CD4-positive, alpha-beta T cell (primary cell): ENCODE measurements at regions not wholly inside any gene's neighbourhood (a gene's known extent, or its start where the extent isn't known, plus 50 kb on each side); places are given as distances from the start of the nearest gene placed in this dataset.

Experiments
- ATAC-seq: fragments of 200-7000 bp; cut with Tn5 transposase; one replicate; pipeline ENCODE4 v1.10.0; 2022; ENCODE audit warnings: mild to moderate bottlenecking; ENCODE audit not compliant: poor library complexity
- CTCF ChIA-PET: fragments of 350-600 bp; sonication (Branson Sonifier 250); formaldehyde crosslinking; loops from one replicate; lab custom pipeline; 2021; ENCODE audit warnings: antibody characterized with exemption, inconsistent platforms; lab: Charles Lee
- POLR2A ChIA-PET: fragments of 350-600 bp; sonication (Branson Sonifier 250); formaldehyde crosslinking; loops from one replicate; lab custom pipeline; 2021; ENCODE audit warnings: antibody characterized with exemption, inconsistent platforms; lab: Charles Lee
- DNase-seq, 14 experiments: peaks; one replicate each; pipeline ENCODE4 v3.0.0-alpha.2; 2013 to 2020; ENCODE audit warnings: mixed read lengths in 2 of 14
- H3K27ac ChIP-seq, 2 donors: one replicate each; pipeline versions ENCODE4 v1.5.1 to v1.7.0; 2013; ENCODE audit warnings: low read length in 2 of 2, low read depth in 1 of 2, mild to moderate bottlenecking in 1 of 2
- H3K27me3 ChIP-seq, 2 experiments: 1 replicate in 1 of 2; 2 replicates in 1 of 2; pipeline versions ENCODE4 v1.6.1 to v1.7.0; 2013; ENCODE audit warnings: low read length in 2 of 2, control low read depth in 1 of 2, mild to moderate bottlenecking in 1 of 2, moderate library complexity in 1 of 2; ENCODE audit not compliant: insufficient read depth in 2 of 2, control insufficient read depth in 1 of 2
- H3K36me3 ChIP-seq: one replicate; pipeline ENCODE4 v1.6.1; 2013; ENCODE audit warnings: low read length, control low read depth; ENCODE audit not compliant: insufficient read depth
- H3K4me1 ChIP-seq: one replicate; pipeline ENCODE4 v1.6.1; 2013; ENCODE audit warnings: low read length, control low read depth; ENCODE audit not compliant: insufficient read depth
- H3K4me3 ChIP-seq: one replicate; pipeline ENCODE4 v1.5.1; 2013; ENCODE audit warnings: mild to moderate bottlenecking, low read length, moderate library complexity
- H3K9me3 ChIP-seq, 2 experiments: 1 replicate in 1 of 2; 2 replicates in 1 of 2; pipeline versions ENCODE4 v1.6.1 to v1.7.0; 2013; ENCODE audit warnings: low read length in 2 of 2, mild to moderate bottlenecking in 2 of 2, control low read depth in 1 of 2, moderate library complexity in 1 of 2; ENCODE audit not compliant: control insufficient read depth in 1 of 2, insufficient read depth in 1 of 2
- H3K27ac Mint-ChIP-seq: one replicate; pipeline ENCODE4 v1.8.0; 2020; ENCODE audit warnings: mixed read lengths
- H3K27me3 Mint-ChIP-seq: one replicate; pipeline ENCODE4 v1.8.0; 2021; ENCODE audit warnings: mixed read lengths
- H3K36me3 Mint-ChIP-seq: one replicate; pipeline ENCODE4 v1.8.0; 2021; ENCODE audit warnings: low read depth, mixed read lengths
- H3K4me1 Mint-ChIP-seq: one replicate; pipeline ENCODE4 v1.8.0; 2021; ENCODE audit warnings: low read depth, mixed read lengths
- H3K4me3 Mint-ChIP-seq: one replicate; pipeline ENCODE4 v1.8.0; 2020; ENCODE audit warnings: mild to moderate bottlenecking, mixed read lengths
- H3K9me3 Mint-ChIP-seq: one replicate; pipeline ENCODE4 v1.8.0; 2020; ENCODE audit warnings: mixed read lengths
- intact Hi-C, 2 experiments: fragments of 100-400 bp; cut with DNase I in 1 of 2; cut with micrococcal nuclease in 1 of 2; formaldehyde crosslinking; loops; one replicate each; pipeline versions ENCODE4 v1.15.1 to v1.9.0; 2023 to 2025; cut with DNase I, micrococcal nuclease
- TF ChIP-seq, protein P1 (sequence below): fragments of 200-600 bp; IDR thresholded peaks from one replicate; pipeline ENCODE4 v1.8.0; 2022; ENCODE audit warnings: antibody characterized with exemption, mild to moderate bottlenecking

DNA sequence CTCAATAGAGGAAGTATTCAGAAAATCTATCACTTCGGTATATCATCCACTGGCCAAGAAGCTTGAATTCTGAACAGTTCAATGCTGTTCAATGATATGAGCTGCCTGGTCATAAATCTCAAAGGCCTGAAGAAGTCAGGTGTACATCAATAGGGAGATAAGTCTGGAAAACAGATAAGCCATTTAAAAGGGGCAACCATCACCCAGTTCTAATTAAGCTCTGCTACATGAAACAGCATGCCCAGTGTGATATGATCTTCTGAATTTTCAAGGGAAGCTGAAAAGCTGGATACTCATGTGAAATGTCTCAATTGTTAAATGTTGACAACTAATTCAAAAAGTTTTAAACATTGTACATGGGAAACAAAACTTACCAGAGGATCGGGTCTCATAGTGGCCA is 2020.7 kb upstream of the WWC1 start:
- H3K27ac ChIP-seq = no peak overlapping the region
- H3K27ac Mint-ChIP-seq = no peak overlapping the region
- intact Hi-C loops = no loop called here
- H3K9me3 ChIP-seq = peaks cover 0 to 3% of the 10 kb centered on the region in 2 experiments
- POLR2A ChIA-PET = no interaction called here
- no peaks in the 10 kb centered on the region for H3K27me3 ChIP-seq
- no peak overlapping the region for H3K4me3 ChIP-seq
- DNase-seq (no peak), ATAC-seq (no peak)
- no peaks in the 10 kb centered on the region for H3K4me1 ChIP-seq
- no peaks in the 10 kb centered on the region for H3K36me3 ChIP-seq
- CTCF ChIA-PET = no interaction called here
- H3K4me3 Mint-ChIP-seq = no peak overlapping the region
- no peaks in the 10 kb centered on the region for H3K4me1 Mint-ChIP-seq
- peaks cover 8% of the 10 kb centered on the region for H3K9me3 Mint-ChIP-seq
- H3K36me3 Mint-ChIP-seq = no peaks in the 10 kb centered on the region
- no peaks in the 10 kb centered on the region for H3K27me3 Mint-ChIP-seq
- TF ChIP-seq, protein P1, sequence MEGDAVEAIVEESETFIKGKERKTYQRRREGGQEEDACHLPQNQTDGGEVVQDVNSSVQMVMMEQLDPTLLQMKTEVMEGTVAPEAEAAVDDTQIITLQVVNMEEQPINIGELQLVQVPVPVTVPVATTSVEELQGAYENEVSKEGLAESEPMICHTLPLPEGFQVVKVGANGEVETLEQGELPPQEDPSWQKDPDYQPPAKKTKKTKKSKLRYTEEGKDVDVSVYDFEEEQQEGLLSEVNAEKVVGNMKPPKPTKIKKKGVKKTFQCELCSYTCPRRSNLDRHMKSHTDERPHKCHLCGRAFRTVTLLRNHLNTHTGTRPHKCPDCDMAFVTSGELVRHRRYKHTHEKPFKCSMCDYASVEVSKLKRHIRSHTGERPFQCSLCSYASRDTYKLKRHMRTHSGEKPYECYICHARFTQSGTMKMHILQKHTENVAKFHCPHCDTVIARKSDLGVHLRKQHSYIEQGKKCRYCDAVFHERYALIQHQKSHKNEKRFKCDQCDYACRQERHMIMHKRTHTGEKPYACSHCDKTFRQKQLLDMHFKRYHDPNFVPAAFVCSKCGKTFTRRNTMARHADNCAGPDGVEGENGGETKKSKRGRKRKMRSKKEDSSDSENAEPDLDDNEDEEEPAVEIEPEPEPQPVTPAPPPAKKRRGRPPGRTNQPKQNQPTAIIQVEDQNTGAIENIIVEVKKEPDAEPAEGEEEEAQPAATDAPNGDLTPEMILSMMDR = no peak

DNA sequence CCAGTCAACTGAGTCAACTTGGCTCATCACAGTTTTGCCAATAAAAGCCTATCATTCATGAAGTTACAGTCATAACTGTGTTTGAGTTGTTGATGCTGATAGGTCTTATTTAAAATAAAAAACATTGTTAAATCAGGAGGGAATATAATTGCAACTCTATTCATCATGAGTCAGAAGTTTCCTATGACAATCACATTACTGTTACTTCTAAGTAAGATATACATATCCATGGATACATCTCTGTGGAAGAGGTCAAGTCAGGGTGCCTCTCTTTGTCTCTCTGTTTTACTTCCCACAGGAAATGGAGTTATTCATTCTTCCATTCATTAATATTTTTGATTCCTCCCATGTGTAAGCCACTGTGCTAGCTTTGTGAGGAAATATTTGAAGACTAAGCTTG is 2015.4 kb upstream of the WWC1 start:
- TF ChIP-seq, protein P1 = no peak
- Histone ChIP-seq H3K36me3 (no peaks in the 10 kb centered on the region), H3K4me3 (no peak overlapping the region), H3K4me1 (no peaks in the 10 kb centered on the region), H3K27ac (no peak overlapping the region), H3K9me3 (peaks cover 0 to 6% of the 10 kb centered on the region in 2 experiments), H3K27me3 (no peaks in the 10 kb centered on the region)
- ChIA-PET POLR2A (no interaction called here), CTCF (no interaction called here)
- no peaks in the 10 kb centered on the region for H3K27me3 Mint-ChIP-seq
- H3K4me1 Mint-ChIP-seq = no peaks in the 10 kb centered on the region
- intact Hi-C loops = no loop called here
- no peak for ATAC-seq
- no peak overlapping the region for H3K4me3 Mint-ChIP-seq
- peaks cover 9% of the 10 kb centered on the region for H3K9me3 Mint-ChIP-seq
- H3K36me3 Mint-ChIP-seq = no peaks in the 10 kb centered on the region
- no peak for DNase-seq
- no peak overlapping the region for H3K27ac Mint-ChIP-seq

DNA sequence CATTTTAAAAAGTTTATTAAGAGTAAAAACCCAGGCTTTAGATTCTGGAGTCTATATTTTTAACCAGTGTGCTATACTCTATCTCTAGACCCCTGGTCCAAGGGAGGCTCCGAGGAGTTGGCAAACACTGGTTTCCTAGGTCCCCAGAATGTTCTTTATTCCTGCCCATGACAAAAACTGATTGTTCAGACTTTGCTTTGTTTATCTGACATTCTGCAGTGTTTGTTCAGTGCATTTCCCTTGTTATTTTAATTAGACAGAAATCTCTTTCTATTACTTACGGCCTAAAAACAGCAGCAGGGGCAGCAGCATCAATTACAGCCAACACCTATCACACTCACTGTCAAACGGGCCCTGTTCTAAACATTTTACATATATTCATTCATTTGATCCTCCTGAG is 2011.6 kb upstream of the WWC1 start:
- no peak overlapping the region for H3K27ac Mint-ChIP-seq
- intact Hi-C loops = no loop called here
- H3K4me3 Mint-ChIP-seq = no peak overlapping the region
- H3K9me3 Mint-ChIP-seq = peaks cover 12% of the 10 kb centered on the region
- DNase-seq (no peak), ATAC-seq (no peak)
- H3K4me1 Mint-ChIP-seq = no peaks in the 10 kb centered on the region
- Histone ChIP-seq H3K4me3 (no peak overlapping the region), H3K4me1 (no peaks in the 10 kb centered on the region), H3K27ac (no peak overlapping the region), H3K9me3 (peaks cover 0 to 4% of the 10 kb centered on the region in 2 experiments), H3K36me3 (no peaks in the 10 kb centered on the region), H3K27me3 (no peaks in the 10 kb centered on the region)
- TF ChIP-seq, protein P1 = no peak
- ChIA-PET CTCF (no interaction called here), POLR2A (no interaction called here)
- H3K36me3 Mint-ChIP-seq = no peaks in the 10 kb centered on the region
- H3K27me3 Mint-ChIP-seq = no peaks in the 10 kb centered on the region
